SU-DHL-6 (cell line): ENCODE measurements at regions not wholly inside any gene's neighbourhood (a gene's known extent, or its start where the extent isn't known, plus 50 kb on each side); places are given as distances from the start of the nearest gene placed in this dataset.

ENCODE experiments used
- H2AFZ ChIP-seq: fragments of 200-600 bp; sonication (generic); 2 replicates; pipeline ENCODE4 v1.6.1; 2014; ENCODE audit warnings: low read depth, mild to moderate bottlenecking, moderate library complexity, mixed read lengths, antibody characterized with exemption, low read length; ENCODE audit not compliant: severe bottlenecking
- H3F3A ChIP-seq: fragments of 200-600 bp; shearing (Covaris generic); 2 replicates; pipeline ENCODE4 v1.6.0; 2016; ENCODE audit warnings: antibody characterized with exemption, mild to moderate bottlenecking; ENCODE audit not compliant: insufficient read depth
- H3K27ac ChIP-seq: fragments of 200-600 bp; sonication (generic); 2 replicates; pipeline ENCODE4 v1.5.1; 2016; ENCODE audit warnings: low read depth, mild to moderate bottlenecking, low read length, moderate library complexity, mixed read lengths
- H3K27me3 ChIP-seq: fragments of 200-600 bp; sonication (generic), shearing (Covaris generic); 2 replicates; pipeline ENCODE4 v1.6.0; 2014; ENCODE audit warnings: mild to moderate bottlenecking, low read length
- H3K36me3 ChIP-seq: fragments of 200-600 bp; sonication (generic); 2 replicates; pipeline ENCODE4 v1.6.1; 2014; ENCODE audit warnings: mild to moderate bottlenecking, low read length, mixed read lengths
- H3K4me2 ChIP-seq: fragments of 300-600, 200-600 bp; shearing (Covaris generic), sonication (generic); 2 replicates; pipeline ENCODE4 v1.6.0; 2014; ENCODE audit warnings: low read length, low read depth, mild to moderate bottlenecking; ENCODE audit not compliant: poor library complexity, severe bottlenecking
- H3K4me3 ChIP-seq: fragments of 200-600 bp; sonication (generic); 2 replicates; pipeline ENCODE4 v1.5.1; 2014; ENCODE audit warnings: antibody characterized with exemption, low read length, mild to moderate bottlenecking, mixed read lengths; ENCODE audit not compliant: insufficient read depth, poor library complexity, severe bottlenecking
- H3K79me2 ChIP-seq: fragments of 200-600 bp; sonication (generic); 2 replicates; pipeline ENCODE4 v1.6.1; 2014; ENCODE audit warnings: mild to moderate bottlenecking, low read length, moderate library complexity; ENCODE audit not compliant: insufficient read depth
- H3K9ac ChIP-seq: fragments of 200-600 bp; sonication (generic); 2 replicates; pipeline ENCODE4 v1.7.0; 2014; ENCODE audit warnings: mild to moderate bottlenecking, low read length
- H3K9me2 ChIP-seq: fragments of 200-600 bp; sonication (generic); replicated peaks from 2 replicates; pipeline ENCODE4 v1.6.1; 2014; ENCODE audit warnings: low read length; ENCODE audit not compliant: insufficient read depth
- H3K9me3 ChIP-seq: fragments of 200-600 bp; sonication (generic); 2 replicates; pipeline ENCODE4 v1.6.1; 2014; ENCODE audit warnings: low read length, mixed read lengths; ENCODE audit not compliant: insufficient read depth
- H4K20me1 ChIP-seq: fragments of 200-600 bp; sonication (generic); 2 replicates; pipeline ENCODE4 v1.6.1; 2014; ENCODE audit warnings: low read depth, mild to moderate bottlenecking, antibody characterized with exemption, low read length, moderate library complexity, mixed read lengths
- EZH2phosphoT487 ChIP-seq: fragments of 200-600 bp; sonication (generic), shearing (Covaris generic); conservative IDR thresholded peaks from 2 replicates; pipeline ENCODE4 v1.6.1; 2018; ENCODE audit warnings: mild to moderate bottlenecking, antibody characterized with exemption, low read length, moderate library complexity, mixed read lengths
- TF ChIP-seq, protein P1 (sequence below): fragments of 200-600 bp; sonication (generic); IDR thresholded peaks from one replicate; pipeline ENCODE4 v1.5.1; 2017; ENCODE audit warnings: antibody characterized with exemption, mild to moderate bottlenecking, low read length, moderate library complexity; ENCODE audit not compliant: insufficient read depth, poor library complexity, severe bottlenecking

DNA sequence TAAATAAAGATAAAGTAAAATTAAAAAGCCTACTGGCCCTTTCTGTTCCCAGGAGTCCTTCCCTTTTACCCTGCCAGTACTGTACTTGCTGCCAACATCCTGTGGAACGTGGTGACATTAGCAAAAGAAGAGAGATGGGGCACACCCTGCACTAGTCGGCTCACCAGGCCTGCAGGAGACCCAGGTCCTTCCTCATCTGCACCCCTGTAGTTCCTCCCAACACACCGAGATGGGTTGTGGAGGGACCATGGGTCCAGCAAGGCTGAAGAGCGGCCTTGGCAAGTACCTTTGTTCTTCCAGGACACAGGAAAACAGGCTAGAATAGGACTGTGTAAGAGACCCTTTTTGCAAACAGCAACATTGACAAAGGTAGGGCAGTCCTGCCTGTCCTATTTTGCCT, 98.7 kb upstream of the TMPRSS2 start:
- Histone ChIP-seq H3K36me3 (no peaks in the 10 kb centered on the region), H3K9ac (no peak overlapping the region), H3K4me2 (no peak overlapping the region), H3K9me2 (no peaks in the 10 kb centered on the region), H3K9me3 (no peaks in the 10 kb centered on the region), H3K79me2 (no peaks in the 10 kb centered on the region), H3K27ac (no peak overlapping the region), H3K27me3 (no peaks in the 10 kb centered on the region), H4K20me1 (no peaks in the 10 kb centered on the region), H3F3A (no peaks in the 10 kb centered on the region), H3K4me3 (no peak overlapping the region), H2AFZ (no peak overlapping the region)
- no peak for TF ChIP-seq EZH2phosphoT487
- TF ChIP-seq, protein P1, sequence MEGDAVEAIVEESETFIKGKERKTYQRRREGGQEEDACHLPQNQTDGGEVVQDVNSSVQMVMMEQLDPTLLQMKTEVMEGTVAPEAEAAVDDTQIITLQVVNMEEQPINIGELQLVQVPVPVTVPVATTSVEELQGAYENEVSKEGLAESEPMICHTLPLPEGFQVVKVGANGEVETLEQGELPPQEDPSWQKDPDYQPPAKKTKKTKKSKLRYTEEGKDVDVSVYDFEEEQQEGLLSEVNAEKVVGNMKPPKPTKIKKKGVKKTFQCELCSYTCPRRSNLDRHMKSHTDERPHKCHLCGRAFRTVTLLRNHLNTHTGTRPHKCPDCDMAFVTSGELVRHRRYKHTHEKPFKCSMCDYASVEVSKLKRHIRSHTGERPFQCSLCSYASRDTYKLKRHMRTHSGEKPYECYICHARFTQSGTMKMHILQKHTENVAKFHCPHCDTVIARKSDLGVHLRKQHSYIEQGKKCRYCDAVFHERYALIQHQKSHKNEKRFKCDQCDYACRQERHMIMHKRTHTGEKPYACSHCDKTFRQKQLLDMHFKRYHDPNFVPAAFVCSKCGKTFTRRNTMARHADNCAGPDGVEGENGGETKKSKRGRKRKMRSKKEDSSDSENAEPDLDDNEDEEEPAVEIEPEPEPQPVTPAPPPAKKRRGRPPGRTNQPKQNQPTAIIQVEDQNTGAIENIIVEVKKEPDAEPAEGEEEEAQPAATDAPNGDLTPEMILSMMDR: no peak

- Histone ChIP-seq H3K79me2 (no peaks in the 10 kb centered on the region), H2AFZ (no peak overlapping the region), H3K4me2 (no peak overlapping the region), H3K36me3 (no peaks in the 10 kb centered on the region), H3K9me2 (no peaks in the 10 kb centered on the region), H3F3A (no peaks in the 10 kb centered on the region), H3K27me3 (no peaks in the 10 kb centered on the region), H3K27ac (no peak overlapping the region), H3K4me3 (no peak overlapping the region), H3K9me3 (no peaks in the 10 kb centered on the region), H4K20me1 (no peaks in the 10 kb centered on the region), H3K9ac (no peak overlapping the region)
- TF ChIP-seq EZH2phosphoT487: no peak
These were observed 98.0 kb upstream of the TMPRSS2 start for GRCh38 chr21:41605934-41606285.

GRCh38 chr21:41605178-41605933, 97.4 kb upstream of the TMPRSS2 start:
- Histone ChIP-seq H3K27me3 (no peaks in the 10 kb centered on the region), H3K9ac (no peak overlapping the region), H3K27ac (no peak overlapping the region), H4K20me1 (no peaks in the 10 kb centered on the region), H3K4me3 (no peak overlapping the region), H3K36me3 (no peaks in the 10 kb centered on the region), H3F3A (no peaks in the 10 kb centered on the region), H3K79me2 (no peaks in the 10 kb centered on the region), H2AFZ (no peak overlapping the region), H3K4me2 (no peak overlapping the region), H3K9me3 (no peaks in the 10 kb centered on the region), H3K9me2 (no peaks in the 10 kb centered on the region)
- TF ChIP-seq, protein P1: no peak
- no peak for TF ChIP-seq EZH2phosphoT487

GRCh38 chr21:41604583-41605041, 96.7 kb upstream of the TMPRSS2 start:
- Histone ChIP-seq H3K27ac (no peak overlapping the region), H3K9ac (no peak overlapping the region), H4K20me1 (no peaks in the 10 kb centered on the region), H2AFZ (no peak overlapping the region), H3K79me2 (no peaks in the 10 kb centered on the region), H3K4me2 (no peak overlapping the region), H3F3A (no peaks in the 10 kb centered on the region), H3K36me3 (no peaks in the 10 kb centered on the region), H3K4me3 (no peak overlapping the region), H3K9me3 (no peaks in the 10 kb centered on the region), H3K9me2 (no peaks in the 10 kb centered on the region), H3K27me3 (no peaks in the 10 kb centered on the region)
- no peak for TF ChIP-seq EZH2phosphoT487
- TF ChIP-seq, protein P1: no peak
